ENCODE measurements at regions not wholly inside any gene's neighbourhood (a gene's known extent, or its start where the extent isn't known, plus 50 kb on each side); places are given as distances from the start of the nearest gene placed in this dataset.
"Not testable (repeated sequence)": the region's sequence is repeated elsewhere in the genome, so short reads cannot be mapped to it uniquely, and the experiment has no call there.

DNA sequence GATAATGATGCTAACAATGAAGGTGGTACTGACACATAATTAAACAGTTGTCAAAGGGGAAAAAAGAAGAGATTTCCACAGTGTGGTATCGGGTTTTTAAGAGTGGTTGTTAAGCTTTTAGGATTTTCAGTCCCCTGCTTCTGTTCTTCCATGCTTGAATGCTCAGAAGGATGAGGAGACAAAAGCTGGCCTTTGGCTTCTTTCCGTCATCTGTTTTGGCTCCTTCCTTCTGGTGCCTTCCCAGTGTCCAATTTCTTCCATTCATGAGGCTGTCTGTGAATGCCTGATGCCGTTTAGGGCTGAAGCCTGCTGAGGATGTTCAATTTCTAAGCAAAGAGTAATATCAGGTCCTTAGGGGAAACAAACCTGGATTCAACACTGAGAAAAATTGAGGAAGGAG is 179.6 kb upstream of the GLRA1 start:
- Histone ChIP-seq H3K9me3 (peaks cover 0 to 3% of the 10 kb centered on the region in 2 donors), H3K4me1 (no peaks in the 10 kb centered on the region), H3K36me3 (no peaks in the 10 kb centered on the region), H3K4me3 (no peak overlapping the region), H3K27ac (no peak overlapping the region), H3K27me3 (no peaks in the 10 kb centered on the region)
- no peak for DNase-seq (ENCODE audit: low spot score)
- TF ChIP-seq, protein P1, sequence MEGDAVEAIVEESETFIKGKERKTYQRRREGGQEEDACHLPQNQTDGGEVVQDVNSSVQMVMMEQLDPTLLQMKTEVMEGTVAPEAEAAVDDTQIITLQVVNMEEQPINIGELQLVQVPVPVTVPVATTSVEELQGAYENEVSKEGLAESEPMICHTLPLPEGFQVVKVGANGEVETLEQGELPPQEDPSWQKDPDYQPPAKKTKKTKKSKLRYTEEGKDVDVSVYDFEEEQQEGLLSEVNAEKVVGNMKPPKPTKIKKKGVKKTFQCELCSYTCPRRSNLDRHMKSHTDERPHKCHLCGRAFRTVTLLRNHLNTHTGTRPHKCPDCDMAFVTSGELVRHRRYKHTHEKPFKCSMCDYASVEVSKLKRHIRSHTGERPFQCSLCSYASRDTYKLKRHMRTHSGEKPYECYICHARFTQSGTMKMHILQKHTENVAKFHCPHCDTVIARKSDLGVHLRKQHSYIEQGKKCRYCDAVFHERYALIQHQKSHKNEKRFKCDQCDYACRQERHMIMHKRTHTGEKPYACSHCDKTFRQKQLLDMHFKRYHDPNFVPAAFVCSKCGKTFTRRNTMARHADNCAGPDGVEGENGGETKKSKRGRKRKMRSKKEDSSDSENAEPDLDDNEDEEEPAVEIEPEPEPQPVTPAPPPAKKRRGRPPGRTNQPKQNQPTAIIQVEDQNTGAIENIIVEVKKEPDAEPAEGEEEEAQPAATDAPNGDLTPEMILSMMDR (IDR thresholded peaks at IDR 0.05), result no peak

DNA sequence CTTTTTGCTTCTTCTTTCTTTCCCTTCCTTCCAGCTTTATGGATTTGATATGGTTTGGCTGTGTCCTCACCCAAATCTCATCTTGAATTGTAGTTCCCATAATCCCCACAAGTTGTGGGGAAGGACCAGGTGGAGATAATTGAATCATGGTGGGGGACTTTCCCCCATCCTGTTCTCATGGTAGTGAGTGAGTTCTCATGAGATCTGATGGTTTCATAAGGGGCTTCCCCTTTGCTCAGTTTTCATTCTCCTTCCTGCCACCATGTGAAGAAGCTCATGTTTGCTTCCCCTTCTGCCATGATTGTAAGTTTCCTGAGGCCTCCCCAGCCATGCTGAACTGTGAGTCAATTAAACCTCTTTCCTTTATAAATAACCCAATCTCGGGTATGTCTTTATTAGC is 178.3 kb upstream of the GLRA1 start:
- not testable (repeated sequence) for H3K4me3 ChIP-seq; H3K4me1 ChIP-seq; H3K36me3 ChIP-seq; H3K27ac ChIP-seq; H3K27me3 ChIP-seq; H3K9me3 ChIP-seq; DNase-seq (ENCODE audit: low spot score)

GRCh38 chr5:152102057-152102456 is 177.4 kb upstream of the GLRA1 start:
- no peaks in the 10 kb centered on the region for H3K36me3 ChIP-seq
- no peak overlapping the region for H3K4me3 ChIP-seq
- H3K9me3 ChIP-seq, result peaks cover 0 to 3% of the 10 kb centered on the region in 2 donors
- TF ChIP-seq, protein P1 (IDR thresholded peaks at IDR 0.05), result no peak
- H3K27me3 ChIP-seq, result no peaks in the 10 kb centered on the region
- H3K4me1 ChIP-seq, result no peaks in the 10 kb centered on the region
- no peak for DNase-seq (ENCODE audit: low spot score)
- no peak overlapping the region for H3K27ac ChIP-seq

GRCh38 chr5:152100462-152100861 is 175.8 kb upstream of the GLRA1 start:
- Histone ChIP-seq H3K27ac (no peak overlapping the region), H3K27me3 (no peaks in the 10 kb centered on the region), H3K4me3 (no peak overlapping the region), H3K9me3 (peaks cover 0 to 3% of the 10 kb centered on the region in 2 donors), H3K36me3 (no peaks in the 10 kb centered on the region), H3K4me1 (no peaks in the 10 kb centered on the region)
- TF ChIP-seq, protein P1 (IDR thresholded peaks at IDR 0.05), result no peak
- DNase-seq (ENCODE audit: low spot score), result no peak

DNA sequence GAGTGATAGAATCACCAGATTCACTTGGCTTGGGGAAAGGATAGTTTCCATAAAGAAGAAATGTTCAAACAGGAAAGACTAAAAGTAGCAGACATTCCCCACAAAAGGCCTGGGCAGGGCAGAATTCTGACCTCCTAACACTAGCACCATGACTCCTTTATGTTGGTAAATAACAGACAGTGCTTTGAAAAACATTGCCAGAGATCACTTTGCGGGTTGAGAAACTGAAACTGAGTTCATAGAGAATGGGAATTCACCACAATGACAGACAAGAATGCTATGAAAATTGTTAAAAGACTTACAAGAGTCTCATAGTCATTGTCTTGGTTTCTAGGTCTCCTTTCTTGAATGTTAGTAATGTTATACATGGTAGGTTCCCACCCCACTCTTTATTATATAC is 172.5 kb upstream of the GLRA1 start:
- H3K36me3 ChIP-seq, result no peaks in the 10 kb centered on the region
- H3K4me1 ChIP-seq, result no peaks in the 10 kb centered on the region
- no peak for DNase-seq (ENCODE audit: low spot score)
- H3K9me3 ChIP-seq, result peaks cover 0 to 2% of the 10 kb centered on the region in 2 donors
- no peak overlapping the region for H3K27ac ChIP-seq
- TF ChIP-seq, protein P1 (IDR thresholded peaks at IDR 0.05), result no peak
- no peaks in the 10 kb centered on the region for H3K27me3 ChIP-seq
- no peak overlapping the region for H3K4me3 ChIP-seq

DNA sequence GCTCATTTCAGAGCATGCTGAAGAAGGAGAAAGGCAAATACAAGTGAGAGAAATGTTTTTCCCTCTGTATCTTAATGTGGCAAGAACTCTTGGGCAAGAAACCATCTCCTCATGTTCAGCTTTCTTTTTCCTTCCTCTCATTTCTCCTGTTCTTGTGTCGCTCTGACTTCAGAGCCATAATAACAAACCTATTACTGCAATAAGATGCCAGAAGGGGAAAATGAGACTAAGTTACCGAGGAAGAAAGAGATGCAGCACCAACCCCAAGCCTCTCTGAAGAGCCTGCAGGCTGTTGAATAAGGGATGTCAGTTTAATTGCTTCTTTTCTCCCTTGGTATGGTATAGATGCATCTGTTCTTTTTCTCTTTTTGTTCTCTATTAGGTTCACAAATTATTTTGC is 170.1 kb upstream of the GLRA1 start:
- Histone ChIP-seq H3K4me1 (no peaks in the 10 kb centered on the region), H3K36me3 (no peaks in the 10 kb centered on the region), H3K4me3 (no peak overlapping the region), H3K27ac (no peak overlapping the region), H3K27me3 (no peaks in the 10 kb centered on the region), H3K9me3 (no peaks in the 10 kb centered on the region)
- DNase-seq (ENCODE audit: low spot score), result no peak
- TF ChIP-seq, protein P1 (IDR thresholded peaks at IDR 0.05), result no peak
